NCI-H1436 (cell line): ENCODE measurements at regions not wholly inside any gene's neighbourhood (a gene's known extent, or its start where the extent isn't known, plus 50 kb on each side); places are given as distances from the start of the nearest gene placed in this dataset.

Source experiments
- DNase-seq: peaks from one replicate; lab custom pipeline; 2025; lab: John Stamatoyannopoulos, UW

DNA sequence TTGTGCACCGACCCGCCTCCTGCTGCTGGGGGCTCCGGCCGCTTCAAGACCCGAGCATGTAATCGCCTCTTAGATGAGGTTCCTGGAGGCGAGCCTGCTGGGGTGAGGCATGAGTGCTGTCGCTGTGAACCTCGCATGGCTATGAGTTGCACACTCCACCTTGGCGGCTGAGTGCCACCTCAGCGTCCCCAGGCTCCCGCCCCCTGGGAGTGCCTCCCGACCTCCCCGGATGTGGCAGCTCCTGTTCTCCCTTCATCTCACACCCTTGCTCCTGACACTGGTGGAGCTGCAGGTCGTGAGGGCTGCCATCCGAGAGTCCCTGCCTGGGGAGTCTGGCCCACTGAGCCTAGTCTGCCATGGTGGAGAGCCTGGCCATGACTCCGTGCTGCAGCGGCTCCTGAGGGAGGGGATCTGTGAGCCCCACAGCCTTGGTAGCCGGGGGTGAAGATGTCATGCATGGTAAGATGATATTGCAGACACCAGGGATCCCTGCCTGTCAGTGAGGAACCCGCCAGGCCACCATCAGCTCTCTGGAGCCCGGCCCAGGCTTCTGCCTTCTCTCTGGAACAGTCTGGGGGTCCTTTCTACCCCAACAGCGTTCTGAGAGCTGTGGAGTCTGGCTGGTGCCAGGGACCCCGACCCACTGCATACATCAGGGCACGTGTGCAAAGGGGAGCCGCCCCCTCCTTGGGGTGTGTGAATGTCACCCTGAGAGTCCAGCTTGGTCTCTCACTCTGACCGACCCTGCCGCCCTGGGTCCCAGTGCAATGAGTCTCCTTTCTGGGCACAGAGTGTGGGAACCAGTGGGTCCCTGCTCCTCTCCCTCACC is 61.6 kb upstream of the HS6ST1 start:
- DNase-seq = no peak

DNA sequence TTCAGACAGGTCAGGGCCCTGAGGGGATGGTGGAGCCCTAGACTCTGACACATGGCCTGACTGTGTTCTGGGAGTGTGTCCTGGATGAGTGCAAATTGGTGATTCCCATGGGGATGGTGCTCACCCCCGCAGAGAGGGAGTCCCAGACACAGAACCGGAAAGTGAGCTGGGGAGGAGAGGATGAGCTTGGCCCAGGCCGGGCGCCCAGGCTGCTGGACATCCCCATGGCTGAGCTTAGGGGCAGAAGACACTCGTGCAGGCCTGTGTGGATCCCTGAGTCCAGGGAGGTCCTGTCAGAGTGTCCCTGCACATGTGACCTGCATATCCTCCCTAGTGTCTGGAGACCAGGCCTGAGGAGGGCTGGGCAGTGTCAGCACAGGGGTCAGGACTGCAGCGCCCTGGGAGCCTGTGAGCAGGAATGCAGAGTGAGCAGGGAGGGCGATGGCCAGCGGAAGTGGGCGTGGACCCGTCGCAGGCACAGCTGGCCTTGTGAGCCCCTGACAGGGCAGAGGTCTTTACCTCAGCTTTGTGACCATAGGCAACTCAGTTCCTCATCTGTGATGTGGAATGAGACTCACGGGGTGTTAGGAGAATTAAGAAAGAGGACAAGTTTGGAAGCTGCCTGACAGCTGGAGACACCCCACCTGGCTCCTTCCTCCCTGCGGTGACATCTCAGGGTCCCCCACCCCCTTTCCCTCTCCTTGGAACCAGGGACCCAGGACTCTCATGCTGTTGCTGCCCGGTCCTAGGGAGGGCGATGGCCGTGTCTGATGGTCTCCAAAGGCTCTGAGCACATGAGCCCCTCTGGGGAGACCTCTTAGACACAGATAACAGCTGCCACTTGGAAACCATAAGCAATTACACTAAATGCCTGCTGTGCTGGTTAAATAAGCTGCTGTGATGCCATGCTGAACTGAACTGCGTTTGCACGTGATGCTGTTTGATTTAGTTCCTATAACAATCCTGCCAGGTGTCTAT is 62.6 kb upstream of the HS6ST1 start:
- peak; percentile 10 for DNase-seq

DNA sequence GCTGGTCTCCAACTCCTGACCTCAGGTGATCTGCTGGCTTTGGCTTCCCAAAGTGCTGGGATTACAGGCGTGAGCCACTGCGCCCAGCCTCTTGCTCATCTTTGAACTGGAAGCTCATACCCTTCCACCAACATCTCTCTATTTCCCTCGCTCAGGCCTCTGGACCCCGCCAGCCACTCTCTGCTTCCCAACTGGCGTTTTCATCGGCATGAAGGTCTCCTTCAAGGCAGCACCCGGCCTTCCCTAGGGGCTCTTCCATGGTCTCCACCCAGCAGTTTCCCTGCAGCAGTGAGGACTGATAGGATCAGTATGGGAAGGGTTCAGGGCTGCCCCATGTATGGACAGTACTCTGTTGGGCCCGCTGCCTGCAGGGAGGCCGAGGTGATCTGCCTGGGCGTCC is 65.8 kb upstream of the HS6ST1 start:
- DNase-seq = no peak

DNA sequence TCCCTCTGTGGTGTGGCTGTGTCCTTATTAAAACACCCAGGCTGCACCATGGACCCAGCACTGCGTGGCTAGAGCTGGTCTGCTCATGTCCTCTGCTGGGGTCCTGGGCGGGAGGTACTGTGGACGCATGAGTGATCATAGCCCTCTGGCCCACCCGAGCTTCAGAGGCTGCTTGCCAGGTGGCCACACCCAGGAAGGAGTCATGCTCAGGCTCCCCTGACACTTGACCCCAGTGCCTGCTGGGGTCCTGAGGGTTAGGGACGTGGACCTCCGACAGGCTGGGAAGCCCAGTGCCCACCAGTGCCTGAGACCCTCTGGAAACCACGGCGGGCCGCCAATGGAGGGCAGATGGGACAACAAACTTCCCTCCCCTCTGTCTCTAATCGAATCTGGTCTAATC is 66.3 kb upstream of the HS6ST1 start:
- no peak for DNase-seq

DNA sequence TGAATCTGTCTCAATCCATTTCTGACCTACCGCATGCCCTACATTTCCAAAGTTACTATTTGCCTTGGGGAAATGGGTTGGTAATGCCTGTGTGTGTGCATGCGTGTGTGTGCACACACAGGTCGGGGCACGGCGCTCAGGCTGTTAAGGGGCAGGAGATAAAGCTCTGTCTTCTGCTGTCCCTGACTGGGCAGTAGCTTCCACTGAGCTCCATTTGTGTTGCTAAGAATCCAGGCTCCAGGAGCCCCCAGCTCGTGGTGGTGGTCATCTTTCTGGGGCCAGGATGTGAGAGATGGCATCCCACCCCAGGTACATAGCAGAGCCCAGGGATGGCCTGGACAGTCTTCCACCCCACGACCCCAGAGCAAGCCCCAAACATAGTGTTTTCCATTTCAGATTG is 66.7 kb upstream of the HS6ST1 start:
- DNase-seq = no peak

DNA sequence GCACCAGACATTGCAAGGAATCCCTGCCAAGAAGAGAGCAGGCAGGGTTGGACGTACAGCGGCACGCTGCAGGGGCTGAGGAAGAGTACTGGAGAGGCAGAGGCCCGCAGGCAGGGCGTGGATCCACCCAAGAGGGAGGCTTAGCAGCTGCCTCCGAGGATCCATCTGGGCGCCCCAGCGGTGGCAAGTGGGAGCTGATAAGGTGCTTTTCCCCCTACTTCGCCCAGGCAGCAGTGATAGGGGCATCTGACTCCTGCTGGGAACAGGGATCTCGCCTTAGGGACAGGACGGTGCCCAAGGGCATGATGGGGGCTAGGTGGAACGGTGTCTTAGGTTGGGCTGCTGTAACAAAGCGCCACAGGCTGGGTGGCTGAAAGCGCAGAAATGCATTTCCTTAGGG is 67.4 kb upstream of the HS6ST1 start:
- DNase-seq = no peak

DNA sequence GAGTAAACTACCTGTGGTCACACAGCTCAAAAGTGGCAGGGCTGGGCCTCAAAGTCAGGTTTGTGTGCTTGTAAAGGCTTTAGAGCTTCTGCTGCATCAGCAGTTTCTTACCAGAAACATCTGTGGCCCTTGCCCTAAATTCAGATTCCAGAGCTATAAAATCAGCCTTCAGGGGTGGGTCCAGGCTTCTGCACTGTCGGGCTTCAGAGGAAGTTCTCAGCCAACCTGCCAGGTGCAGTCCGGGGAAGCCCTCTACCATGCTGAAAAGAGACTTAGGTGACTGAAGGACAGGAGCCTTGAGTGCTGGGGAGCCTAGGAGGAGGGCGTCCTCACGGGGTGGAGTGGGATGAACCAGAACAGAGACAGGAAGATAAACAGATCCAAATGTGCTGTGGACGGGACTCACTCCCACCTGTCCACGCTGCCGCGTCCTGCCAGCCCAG is 69.9 kb upstream of the HS6ST1 start:
- DNase-seq = no peak

DNA sequence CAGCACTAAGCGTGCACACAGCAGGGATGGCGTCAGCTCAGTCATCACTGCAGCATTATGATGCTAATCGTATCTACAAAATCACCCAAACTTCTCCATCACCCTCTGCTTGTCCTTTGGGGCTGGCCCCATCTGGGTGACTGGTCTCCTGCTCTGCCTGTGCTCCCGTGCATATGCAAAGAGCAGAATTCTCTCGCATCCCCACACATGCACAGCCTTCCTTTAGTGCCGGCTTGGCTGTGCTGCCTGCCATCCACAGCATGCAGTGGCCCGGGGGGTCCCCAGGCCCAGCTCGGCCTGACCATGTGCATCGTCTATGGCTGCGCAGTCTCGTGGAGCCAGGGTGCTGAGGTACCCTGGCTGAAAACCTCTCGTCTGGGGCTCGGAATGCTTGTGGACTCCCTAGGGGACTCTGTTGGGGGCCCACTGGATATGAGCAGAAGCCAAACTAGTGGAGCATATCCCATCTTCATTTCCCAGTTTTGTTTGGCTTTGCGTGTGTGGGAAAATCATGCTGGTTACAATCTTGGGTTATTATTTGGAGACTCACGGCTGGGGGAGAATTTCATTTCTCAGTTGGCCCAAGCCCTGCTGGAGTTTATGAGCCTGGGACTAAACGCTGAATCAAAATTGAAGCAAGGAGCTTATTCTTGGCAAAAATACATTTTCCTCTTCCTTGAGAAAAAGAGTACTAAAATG is 70.9 kb upstream of the HS6ST1 start:
- no peak for DNase-seq

DNA sequence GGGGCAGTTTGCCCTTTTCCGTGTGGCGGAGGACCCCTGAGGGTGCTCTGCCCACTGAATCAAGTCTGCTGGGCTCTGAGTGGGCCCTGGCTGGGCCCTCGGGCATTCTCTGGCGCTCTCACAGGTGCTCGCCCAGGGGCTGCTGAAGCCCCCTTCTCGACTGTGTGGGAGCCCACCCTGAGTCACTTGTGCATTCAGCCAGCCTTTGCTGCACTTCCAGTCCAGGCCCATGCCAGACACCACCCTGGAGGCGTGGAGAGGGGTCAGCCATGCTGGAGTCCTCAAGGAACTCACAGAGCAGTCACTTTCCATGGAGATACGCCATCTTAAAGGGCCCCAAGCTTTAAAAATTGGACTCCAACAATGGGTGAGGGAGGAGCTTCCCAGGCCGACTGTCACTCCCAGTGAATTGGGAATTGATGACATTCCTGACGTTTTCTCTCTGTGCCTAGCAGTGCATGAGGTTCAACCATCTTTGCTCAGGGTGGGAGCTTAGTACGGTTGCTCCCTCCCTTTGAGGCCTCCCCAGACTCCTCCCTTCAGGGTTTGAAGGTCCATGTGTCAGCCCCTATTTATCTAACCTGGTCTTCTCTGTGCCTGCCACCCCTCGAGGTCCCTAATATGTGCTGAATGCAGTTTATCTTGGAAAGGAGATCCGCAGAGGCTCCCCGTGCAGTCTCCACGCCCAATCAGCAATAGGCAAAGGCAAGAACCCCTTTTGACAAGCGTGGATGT is 71.8 kb upstream of the HS6ST1 start:
- no peak for DNase-seq

DNA sequence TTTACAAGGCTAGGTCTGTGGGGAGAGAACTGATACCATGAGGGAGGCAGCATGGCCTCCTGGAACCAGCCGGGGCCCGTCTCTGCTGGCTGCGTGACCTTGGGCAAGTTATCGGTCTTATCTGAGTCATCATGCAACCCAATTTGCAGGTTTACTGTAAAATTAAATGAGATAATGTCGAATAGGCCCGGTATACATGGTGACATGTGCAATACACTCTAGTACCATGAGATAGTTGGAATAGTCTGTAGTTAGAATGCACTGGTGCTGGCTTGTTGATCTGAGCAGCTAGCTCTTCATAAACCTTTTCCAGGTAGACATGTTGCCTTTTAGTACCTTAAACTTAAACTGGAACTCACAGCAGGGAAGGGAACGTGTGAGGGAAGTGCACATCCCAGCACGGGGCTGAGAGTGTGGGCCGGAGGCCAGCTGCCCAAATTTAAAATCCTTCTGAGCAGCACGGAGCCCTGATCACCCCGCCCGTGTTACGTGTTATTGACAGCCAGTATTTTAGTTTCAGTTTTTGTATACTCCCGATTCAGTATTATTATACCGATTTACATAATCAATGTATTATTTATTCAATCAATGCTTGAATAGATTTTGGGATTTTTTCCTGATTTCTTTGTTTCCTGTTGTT is 72.4 kb upstream of the HS6ST1 start:
- DNase-seq = no peak

DNA sequence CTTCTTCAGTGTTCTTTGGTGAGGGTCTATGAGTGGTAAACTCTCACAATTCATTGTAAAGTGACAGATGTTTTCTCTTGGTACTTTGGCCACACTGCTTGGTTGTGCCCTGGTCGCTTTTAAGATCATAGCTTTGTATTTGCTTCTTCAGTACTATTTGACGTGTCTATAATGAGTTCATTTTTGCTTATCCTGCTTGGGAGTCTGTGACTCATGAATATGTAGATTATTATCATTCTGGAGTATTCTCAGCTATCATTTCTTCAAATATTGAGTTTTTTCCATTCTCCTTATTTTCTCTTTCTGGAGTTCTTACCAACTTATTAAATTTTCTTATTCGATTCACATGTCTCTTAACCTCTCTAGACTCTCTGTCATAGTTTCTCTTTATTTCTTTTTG is 73.0 kb upstream of the HS6ST1 start:
- no peak for DNase-seq

DNA sequence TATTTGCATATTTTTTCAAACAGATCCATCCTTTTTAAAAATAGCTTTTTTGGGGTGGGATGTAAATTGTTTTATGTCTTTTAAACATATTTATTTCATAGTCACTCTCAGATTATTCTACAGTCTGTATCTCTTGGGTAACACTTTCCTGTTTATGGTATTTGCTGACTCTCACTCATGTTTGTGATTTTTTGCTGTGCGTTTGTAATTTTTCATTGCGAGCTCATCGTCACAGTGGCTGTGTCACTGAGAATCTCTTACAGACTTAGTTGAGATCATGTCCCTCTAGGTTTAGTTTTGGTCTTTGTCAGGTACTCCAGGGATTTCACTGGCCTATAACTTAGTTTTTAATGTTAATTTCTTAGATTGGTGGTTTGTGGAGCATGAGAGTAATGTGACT is 73.5 kb upstream of the HS6ST1 start:
- no peak for DNase-seq

DNA sequence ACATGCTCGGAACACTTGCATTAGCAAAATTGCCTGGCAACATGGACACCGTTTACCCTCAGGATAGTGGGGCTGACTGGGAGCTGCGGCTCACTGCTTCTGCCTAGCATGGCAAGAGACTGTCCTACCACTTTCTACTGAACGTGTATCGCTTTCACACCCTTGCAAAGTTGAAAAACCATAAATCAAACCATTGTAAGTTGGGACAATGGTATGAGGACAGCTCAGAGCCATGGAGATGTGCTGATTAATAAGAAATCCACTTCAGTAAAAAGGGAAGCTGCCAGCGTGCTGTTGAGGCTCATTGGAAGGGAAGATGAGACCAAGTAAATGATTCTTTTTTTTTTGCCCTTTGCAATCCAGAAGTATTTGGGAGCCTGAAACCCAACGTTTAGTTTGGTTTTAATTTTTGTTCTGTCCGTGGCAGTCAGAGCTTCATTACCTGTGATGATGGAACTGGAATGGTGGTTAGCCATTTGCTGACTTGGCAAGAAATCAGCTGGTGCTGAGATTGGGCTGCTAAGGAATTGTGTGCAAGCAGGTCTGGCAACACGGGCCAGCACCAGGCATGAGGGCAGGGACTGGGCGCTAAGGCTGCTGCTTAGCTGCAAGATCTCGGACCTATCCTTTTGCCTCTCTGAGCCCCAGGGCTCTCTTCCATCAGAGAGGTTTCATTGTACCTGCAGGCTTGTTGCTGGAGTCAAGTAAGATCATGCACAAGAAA is 75.5 kb upstream of the HS6ST1 start:
- DNase-seq = no peak

DNA sequence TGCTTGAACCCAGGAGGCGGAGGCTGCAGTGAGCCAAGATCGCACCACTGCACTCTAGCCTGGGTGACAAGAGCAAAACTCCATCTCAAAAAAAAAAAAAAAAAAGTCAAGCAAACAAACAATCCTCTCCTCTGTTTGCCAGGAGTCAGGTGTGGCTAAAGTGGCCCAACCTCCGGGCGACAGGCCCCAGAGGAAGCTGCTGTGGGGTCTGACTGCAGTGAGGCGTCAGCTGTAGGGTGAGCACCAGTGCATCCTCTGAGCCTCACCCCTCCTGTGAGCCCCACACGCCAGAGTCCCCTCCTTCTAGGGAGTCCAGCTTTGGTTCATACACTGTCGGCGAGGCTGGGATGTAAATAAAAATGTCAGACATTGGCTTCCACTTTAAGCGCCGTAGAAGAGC is 76.5 kb upstream of the HS6ST1 start:
- no peak for DNase-seq

DNA sequence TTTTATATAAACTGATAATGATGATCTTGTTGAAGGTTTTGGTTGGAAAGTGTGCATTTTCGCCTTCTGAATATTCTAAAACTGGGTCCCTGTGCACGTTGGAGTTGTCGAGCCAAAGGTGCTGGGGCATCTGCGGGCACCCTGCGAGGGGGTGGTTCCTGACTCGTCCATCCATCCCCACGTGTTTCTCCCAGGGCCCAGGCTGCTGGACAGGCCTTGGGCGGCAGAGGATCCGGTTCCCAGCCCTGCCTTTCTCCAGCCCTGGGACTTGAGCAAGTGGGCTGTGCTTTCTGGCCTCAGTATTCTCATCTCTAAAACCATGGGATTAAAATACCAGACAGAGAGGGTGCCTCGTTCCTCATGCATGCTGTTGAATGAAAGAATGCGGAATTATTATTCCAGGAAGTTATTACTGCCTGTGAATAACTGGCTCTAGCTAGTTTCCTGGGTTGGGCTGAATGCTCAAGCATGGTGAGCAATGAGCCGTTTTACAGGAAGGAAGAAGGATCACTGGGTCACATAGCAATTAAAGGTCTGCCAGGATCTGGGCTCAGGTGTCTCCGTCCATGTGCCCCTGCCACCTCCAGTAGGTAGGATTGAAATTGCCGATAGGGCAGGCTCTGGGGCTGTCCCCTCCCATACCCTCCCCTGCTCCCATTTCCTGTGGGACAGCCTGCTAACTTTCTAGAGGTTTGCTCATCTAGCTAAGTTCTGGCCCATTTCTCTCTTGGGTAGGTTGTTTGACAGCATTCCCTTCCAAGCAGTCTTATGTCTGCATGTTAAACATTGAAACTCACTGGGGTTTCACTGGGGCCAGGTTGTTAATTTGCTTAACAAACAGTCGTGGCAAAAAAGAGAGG is 77.2 kb upstream of the HS6ST1 start:
- DNase-seq = no peak

DNA sequence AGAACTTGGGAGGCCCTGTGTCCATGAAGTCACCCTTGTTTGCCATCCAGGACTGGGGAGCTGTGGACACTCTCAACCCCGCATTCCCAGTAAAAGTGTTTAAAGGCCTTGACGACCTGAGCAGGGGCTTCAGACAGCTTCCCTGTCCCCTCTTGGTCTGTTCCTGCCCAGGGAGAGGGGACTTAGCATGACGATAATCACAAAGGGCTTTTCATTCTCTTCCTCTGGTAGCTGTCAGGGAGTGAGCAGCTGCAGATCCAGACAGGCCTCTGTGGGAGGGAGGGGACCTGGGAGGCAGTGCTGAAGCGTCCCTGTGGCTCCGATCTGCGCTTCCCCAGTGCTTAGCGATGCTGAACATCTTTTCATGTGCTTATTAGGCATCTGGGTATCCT is 77.8 kb upstream of the HS6ST1 start:
- no peak for DNase-seq

DNA sequence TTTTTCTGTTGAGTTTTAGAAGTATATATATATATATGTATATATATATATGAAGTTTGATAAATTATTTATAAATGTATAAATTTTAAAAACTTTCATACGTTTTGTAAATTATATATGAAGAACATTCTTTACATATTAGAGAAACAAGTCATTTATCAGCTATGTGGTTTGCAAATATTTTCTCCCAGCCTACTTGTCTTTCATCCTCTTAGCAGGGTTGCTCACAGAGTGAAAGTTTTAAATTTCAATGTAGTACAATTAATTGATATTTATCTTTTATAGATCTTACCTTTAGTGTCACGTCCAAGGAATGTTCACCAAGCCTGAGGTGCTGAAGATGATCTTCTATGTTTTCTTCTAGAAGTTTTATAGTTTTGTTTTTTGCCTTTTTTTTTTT is 78.3 kb upstream of the HS6ST1 start:
- DNase-seq = no peak

DNA sequence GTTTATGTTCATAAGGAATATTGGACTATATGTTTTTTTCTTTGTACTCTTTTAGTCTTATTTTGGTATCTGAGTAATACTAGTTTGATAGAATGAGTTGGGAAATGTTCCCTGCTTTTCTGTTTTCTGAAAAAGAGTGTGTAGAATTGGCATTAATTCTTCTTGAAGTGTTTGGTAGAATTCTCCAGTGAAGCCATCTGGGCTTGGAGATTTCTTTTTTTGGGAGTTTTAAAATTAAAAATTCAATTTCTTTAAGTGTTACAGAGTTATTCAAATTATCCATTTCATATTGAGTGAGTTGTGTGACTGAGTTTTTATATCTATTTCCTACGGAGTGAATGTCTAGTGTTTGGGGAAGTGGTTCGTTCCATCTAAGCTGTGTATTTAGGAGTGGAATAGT is 80.6 kb upstream of the HS6ST1 start:
- DNase-seq = no peak

DNA sequence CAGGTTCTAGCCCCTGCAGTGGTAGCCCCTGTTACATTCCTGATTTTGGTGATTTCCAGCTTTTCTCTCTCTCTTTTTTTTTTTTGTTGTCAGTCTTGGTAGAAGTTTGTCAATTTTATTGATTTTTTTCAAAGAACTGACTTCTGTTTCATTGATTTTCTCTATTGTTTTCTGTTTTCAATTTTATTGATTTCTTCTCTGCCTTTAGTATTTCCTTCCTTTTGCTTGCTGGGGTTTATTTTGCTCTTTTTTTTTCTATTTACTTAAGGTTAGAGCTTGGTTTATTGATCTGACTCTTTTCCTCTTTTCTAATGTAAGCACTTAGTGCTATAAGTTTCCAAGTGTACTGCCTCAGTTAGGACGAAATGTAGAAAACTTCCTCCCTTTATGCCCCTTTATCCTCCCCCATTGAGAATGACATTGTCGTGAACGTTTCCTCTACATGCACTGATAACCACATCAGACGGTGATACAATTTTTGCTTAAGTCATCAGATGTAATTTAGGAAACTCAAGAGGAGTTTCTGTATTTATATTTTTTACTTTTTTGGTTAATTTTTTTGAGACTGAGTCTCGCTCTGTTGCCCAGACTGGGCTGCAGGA is 81.1 kb upstream of the HS6ST1 start:
- DNase-seq = no peak
